NCI-H510A treated with DMSO at 0.1 percent for 48 hours (cell line): ENCODE measurements at regions not wholly inside any gene's neighbourhood (a gene's known extent, or its start where the extent isn't known, plus 50 kb on each side); places are given as distances from the start of the nearest gene placed in this dataset.
A peak's percentile ranks its signal among the peaks of the same experiment; 100 is the strongest.

ENCODE experiments used
- DNase-seq: peaks from one replicate; lab custom pipeline; 2025; lab: John Stamatoyannopoulos, UW

DNA sequence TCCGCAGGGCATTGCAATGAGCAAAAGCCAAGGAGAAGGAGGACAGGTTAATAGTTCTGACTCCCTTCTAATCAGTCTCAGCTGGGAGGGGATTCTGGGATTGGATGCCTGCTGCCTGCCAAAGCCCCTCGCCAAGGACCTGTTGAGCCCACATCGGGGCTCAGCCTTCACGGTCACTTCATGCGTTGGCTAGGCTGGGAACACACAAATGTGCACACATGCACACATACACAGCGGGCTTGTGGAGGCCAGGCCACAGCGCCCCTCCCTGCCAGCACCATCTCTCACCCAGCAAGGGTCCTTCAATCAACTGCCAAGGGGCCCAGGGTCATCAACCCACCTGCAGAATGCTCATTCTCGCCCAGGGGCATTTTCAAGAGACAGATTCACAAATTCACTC is 113.9 kb downstream of the C5orf15 start:
- DNase-seq = no peak

DNA sequence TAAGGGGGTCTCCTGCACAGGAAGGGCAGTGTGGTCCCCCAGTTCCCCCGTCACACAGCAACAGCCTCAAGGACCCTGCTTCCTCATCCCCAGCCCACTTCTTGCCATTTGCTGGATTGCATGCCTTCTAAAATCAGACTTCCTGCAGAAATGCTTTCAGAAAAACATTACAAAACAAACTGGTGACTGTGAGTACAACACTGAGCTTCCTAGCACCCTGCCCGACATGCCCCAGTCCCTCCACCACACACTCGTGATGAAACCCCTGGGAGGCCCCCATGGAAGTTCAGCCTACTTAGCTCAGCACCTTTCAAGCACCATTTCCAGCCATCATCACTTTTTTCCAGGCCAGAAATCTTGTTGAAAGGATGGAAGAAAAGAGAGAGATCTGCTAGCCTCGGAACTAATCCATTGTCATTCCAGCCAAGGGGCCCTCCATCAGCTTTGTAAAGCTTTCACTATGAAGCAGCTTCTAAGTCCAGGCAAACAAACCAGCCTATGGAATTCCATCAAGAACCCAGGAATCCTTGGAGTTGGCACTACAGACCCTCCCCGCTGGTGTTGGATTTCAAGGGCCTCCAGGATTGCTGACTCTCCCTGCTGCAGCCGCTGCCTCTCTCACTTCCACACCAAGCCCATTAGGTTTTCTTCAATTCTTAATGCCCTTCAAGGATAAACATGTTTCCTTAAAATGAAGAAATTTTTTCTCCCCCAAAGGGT is 114.6 kb downstream of the C5orf15 start:
- peak; percentile 30 for DNase-seq

DNA sequence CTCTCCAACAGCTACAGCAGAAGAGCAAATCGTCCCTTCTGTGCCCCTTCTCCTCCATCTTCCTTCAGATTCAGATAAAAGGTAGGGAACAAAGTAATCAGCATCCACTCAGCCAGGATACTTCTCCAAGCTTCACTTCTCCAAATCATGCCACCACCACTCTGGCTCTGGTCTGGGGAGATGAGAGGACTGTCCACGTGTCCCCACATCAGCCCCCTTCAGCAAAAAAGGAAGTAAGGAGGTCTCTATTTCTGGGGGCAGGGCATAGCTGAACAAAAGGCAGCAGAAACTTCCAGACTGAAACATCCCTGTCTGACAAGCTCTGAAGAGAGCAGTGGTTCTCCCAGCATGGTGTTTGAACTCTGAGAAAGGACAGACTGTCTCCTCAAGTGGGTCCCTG is 116.9 kb downstream of the C5orf15 start:
- no peak for DNase-seq

DNA sequence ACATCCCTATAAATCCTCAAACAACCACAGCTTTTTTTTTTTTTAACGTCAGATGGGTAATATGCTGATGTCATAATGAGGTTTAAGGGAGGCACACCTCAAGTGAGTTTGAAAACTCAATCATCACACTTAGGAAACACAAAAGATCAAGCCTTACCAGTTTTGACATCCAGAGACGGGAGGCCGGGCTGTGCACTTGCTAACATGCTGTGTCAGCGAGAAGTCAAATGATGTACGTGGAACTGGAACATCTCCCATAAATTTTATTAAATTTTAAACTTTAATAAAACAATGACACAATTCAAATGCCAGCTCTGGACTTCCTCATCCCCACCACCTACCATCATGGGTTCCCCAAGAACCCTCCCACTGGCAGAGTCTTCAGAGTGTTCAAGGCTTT is 117.6 kb downstream of the C5orf15 start:
- no peak for DNase-seq

DNA sequence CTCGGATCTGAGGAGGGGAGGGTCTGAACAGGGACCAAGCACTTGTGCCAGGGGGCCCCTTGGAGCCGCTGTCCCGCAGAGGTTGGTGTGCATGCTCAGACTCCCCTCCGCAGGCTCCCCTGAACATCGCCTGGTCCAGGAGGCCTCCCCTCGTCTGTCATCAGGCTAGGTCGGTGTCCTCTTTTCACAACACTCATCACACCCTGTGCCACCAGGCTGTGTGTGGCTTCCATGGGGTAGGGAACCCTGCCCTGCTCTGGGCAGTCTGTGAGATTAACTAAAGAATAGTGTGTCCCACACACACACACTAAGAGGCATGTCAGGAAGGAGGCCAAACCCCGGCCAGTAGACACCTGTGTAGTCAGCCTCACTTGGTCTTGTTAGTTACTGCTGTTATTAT is 119.3 kb downstream of the C5orf15 start:
- DNase-seq = no peak

DNA sequence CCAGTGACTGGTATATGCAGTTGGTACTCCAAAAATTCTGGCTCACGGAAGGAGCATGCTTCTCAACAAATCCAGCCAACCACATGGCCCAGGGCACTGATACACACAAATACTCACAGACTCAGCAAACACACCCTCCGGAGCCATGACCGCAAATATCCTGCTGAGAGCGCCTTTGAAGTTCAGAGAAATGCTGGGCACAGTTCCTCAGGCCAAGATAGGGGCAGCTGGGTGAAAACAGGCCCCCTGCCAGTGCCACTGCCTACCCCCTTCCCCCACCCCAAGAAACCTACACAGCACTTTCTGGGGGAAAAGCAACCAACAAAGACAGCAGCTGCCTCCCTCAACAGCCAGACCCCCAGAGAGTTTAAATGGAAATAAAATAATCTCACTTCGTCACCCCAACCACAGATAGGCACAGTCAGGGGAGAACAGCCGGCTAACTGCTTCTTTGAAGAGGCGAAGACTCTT is 120.0 kb downstream of the C5orf15 start:
- peak; percentile 48 for DNase-seq

DNA sequence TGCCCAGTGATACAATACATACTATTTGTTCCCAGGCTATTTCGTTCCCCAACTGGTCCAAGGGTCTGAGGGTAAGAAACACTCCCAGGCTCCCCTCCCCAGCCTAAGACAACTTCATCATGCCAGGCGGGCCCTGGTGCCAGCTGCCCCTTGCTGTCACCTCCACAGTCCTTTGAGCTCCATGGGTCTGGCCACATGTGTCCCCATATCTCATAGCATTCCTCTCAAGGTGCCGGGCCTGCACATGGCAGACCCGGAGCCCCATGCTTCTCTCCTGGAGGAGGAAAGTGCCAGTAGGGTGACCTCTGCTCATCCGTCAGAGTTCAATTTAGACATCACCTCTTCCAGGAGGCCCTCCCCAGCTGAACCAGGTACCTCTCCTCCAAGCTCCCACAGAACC is 120.5 kb downstream of the C5orf15 start:
- no peak for DNase-seq

DNA sequence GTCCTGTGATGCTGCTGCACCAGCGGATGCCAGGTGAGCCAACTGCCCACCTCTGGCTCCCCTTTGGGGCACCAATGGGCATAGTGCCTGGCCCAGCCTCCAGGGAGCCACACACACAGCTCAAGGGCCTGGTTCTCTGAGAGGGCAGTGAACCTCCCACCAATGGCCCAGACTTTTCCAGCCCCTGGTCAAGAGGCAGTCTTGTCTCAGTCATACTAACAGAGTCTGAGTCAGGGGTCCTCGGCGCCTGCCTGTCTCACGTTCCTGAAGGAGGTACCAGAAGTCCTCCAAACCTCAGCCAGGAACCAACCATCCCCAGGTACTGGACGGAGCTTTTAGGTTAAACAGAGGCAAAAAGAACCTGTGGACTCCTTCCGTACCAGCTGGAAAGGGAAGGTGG is 121.1 kb downstream of the C5orf15 start:
- DNase-seq = no peak

DNA sequence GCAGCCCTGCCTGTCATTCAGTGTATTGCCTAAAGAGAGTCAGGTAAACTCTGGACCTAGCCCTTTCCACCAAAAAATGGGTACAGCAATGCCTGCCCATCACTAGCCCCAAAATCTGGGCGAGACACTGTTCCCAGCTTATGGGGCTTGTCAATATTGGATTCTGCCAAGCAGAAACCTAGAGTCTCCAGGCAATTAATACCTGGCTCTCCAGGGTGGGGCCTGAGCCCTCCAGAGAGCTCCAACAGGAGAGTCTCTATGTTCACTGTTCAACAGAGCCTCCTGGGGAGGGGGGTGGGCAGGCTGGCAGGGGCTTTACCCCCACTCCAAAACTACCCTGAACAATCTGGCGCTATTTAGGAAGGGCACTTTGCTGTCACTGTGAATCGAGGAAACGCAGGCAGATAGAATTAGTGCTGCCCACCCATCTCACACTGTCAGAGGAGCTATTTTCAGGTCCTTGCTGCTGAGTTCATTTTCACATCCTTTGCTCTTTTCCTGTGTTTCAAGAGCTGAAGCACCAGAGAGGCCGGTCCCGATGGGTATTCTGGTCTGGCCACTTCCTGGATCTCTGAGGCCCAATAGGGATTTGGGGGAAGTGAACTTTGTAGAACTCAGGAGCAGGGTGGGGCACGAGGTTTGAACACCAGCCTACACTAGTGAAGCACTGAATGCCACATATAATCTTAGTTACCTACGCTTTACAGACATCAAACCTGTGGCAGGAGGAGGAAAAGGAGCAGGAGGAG is 121.8 kb downstream of the C5orf15 start:
- DNase-seq = no peak

DNA sequence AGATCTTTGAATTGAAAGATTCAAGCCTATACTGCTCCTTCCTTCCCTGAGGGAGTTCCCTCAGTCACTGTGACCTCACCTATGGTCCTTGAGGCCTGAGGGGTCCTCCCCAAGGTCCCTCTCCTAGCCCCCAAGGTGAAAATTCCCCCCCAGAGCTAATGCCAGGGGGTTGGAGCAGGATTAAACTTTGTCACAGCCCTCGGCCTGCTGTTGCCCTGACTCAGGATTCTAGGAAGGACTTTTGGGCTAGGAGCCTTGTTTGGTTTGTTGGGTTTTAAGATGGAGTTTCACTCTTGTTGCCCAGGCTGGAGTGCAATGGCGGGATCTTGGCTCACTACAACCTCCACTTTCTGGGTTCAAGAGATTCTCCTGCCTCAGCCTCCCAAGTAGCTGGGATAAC is 123.2 kb downstream of the C5orf15 start:
- no peak for DNase-seq

DNA sequence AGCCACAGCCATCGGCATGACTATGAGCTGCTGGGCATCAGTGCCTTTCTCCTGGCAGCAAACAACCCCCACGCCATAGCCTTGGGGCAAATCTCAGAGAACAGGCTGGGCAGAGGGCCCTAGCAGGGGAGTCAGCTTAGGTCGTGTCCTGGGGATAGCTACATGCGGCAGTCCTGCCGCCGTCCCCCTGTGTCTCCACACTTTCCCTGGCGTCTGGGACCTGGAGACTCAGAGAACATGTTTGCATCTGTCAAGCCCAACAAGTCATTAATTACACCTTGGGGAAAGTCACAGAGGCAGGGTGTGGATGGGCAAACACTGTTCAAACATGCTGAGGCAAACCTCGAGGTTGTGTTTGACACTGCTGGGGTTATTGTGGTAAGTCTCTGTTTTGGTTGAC is 123.6 kb downstream of the C5orf15 start:
- peak; percentile 30 for DNase-seq

DNA sequence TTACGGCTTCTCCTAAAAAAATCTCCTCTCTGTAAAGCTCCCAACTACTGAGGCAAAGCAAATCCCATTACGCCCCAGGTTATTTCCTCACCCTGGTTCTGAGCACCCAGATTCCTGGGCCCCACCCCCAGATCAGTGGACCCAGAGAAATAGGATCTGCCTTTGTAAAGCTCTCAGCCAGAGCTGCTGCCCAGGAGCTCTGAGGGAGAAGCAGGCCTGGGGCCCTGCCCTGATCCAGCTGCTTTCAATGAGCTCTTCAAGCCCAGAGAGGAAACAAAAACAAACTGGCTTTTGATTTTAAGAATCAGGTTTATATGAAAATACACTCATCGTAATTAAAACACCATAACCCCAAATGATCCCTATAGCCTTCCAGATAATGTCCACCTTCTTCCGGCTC is 124.5 kb downstream of the C5orf15 start:
- peak; percentile 13 for DNase-seq

DNA sequence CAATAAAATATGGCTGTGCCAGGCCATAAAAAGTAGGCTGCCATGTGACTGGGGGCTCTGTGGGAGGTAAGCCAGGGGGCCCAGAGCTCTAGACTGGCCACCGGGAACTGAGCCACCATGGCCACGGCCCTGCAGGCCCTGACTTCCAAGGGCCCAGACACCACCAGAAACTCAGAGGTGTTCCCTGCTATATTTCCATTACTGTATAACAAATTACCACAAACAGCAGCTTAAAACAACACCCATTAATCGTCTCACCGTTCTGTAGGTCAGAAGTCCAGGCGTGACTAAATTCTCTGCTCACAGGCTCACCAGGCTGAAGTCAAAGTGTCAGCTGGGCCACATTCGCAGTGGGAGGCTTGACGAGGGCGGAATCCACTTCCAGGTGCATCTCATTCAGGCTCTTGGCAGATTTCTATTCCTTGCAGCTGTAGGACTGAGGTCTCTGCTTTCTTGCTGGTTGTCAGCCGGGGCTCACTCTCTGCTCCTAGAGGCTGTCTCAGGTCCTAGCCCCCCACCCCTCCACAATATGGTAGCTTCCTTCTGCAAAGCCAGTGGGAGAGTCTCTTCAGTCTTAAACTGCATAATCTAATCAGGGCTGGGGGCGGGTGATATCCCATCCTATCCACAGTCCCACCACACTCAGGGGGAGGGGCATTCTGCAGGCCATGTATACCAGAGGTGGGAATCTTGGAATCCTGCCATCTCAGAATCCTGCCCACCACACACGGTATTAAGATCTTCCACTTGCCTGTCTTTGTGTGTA is 125.4 kb downstream of the C5orf15 start:
- no peak for DNase-seq

DNA sequence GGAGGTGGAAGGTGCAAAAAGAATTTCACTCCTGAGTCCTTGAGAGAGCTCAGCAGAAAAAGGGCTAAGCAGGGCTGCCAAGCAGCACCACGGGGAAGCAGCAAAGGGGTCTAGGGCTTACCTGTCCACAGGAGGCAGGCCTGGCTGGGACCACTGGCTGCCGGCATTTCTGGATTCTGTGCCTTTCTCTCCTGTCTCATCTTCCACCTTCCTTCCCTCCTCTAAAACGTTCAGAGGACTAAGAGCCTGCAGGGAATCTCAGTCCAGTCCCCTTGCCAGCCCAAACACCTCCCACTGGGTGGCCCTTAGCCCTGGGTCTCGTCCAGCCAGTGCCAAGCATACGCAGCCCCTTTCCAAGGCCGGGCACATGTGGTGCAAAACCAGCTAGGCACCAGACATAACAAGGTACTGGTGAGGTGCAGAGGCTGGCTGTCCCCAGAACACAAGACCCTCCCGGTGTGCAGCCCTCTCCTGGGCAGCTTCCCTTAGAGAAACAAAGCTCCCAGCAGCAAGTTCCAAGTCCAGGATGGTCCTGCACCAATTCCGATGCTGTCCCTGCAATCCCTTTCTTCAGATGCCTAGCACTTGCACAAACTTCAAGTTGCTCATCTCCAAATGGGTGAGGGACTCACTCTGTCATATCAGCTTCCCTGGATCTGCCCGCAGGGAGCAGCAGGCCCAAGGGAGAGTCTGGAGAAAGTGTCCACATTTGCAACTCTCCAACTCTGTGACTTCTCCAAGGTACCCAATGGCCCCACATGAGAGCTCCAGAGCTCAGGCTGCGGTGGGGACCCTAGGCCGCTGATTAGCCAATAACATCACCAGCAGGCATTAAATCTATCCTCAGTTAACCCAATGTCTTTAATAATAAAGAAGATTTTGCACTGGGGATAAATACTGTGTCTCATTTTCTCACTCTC is 126.3 kb downstream of the C5orf15 start:
- no peak for DNase-seq

DNA sequence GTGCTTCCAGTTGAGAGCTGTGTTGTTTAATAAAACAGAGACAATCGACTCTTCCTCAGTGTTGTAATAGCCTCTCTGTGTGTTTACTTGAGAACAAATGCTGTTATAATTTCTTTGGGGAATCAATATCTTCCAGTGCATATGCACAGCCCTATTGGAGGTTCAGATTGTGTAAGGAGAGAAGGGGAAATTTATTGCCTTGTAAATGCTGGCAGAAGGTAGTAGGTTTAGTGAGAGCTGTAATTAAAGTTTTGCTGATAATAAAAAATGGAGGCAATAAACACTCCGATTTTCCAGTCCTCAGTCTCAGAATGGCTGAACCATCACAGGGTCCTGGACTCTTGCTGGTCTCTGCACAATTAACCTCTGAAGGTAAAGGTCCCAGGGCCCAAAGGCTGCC is 128.3 kb downstream of the C5orf15 start:
- DNase-seq = peak; percentile 29

DNA sequence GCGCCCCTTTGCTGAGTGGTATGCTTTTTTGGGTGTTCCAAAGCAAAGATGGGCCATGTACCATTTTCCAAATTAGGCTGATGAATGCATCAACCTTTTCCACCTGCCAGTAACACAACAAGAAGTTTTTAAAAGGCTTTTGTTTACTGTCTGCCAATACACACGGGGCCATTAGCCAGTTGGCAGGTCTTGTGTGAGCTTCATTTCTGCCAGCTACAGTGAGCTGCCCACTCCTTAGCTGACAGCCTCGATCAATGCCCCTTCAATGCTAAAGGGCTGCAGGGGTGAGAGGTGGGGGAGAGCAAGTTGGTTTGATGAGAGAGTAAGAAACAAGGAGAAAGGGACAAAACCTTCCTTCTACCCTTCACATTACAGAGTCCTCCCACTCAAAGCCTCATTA is 128.7 kb downstream of the C5orf15 start:
- no peak for DNase-seq

DNA sequence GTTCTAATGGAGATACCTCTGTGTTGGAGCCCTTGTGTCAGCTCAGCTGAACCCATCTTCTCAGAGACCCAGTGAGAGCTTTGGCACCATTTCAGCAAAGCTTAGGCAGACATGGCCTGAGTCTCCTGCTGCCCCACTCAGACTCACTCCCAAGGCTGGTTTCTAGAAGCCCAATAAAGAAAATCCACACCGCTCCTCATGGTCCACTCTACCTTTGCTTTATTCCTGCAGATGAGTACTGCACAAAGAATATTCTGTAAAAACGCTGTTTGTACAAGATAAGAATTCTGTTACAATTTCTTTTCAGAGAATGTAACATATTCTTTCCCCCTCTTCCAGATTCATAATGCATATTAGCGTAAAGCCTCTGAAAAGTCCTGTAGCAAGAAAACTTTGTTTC is 129.3 kb downstream of the C5orf15 start:
- no peak for DNase-seq

DNA sequence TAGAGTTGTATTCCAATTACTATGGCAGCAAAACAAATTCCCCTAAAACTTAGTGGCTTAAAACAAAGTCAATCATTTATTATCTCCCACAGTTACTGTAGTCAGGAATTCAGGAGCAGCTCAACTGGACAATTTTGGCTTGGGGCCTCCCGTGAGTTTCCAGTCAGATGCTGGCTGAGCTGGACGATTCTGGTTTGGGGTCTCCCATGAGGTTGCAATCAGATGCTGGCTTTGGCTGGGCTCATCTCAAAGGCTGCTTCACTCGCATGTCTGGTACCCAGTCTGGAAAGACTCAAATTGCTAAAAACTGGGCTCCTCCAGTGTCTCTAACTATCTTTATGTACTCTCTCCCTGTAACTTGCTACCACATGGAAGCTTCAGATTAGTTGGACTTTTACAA is 130.1 kb downstream of the C5orf15 start:
- DNase-seq = no peak

DNA sequence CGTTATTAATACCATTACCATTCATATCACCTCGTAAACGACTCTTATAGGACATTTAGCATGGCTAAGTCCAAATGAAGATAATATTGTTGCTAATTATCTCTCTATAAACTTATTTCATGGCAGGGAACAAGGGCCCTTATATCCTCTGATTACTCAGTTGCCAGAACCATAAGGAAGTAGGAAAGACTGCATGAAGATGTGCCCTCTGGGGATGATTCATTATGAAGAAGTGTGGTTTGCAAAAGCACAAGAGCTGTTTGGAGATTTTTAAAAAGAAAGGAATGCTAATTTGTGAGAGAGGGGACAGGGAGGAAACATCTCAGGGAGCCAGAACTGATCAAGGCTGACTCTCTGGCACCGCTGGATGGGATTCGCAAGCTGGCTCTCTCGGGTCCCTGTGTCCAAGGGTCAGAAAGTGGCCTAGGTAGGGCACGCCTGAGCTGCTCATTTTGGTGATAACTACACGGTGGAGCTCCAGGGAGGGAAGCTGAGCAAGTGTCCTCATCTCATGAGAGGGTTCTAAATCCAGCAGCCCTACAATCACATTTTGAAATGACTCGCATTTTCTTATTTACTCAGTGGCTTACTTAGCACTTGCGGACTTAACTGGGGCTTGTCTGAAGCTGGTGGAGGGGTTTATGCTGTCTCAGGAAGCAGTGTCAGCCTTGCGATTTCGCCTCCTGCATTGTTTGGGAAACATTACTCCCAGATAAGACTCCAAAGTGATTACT is 136.8 kb downstream of the C5orf15 start:
- DNase-seq = no peak

DNA sequence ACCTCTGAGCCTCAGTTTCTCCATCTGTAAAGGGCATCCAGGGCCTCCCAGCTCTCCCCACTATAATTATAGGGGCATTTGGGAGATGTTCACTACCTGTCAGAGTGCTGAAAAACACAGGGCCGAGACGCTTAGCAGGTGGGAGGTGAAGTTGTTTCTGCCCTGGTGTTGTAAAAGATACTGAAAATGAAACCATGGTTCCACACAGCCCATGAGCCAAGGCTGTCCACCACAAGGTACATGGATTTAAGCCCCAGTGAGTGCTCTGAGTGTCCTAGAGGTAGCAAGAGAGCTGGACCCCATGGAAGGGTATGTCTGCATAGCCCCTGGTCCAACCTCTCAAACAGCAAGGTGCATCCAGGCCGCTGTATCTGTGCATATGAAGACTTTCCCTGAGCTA is 137.5 kb downstream of the C5orf15 start:
- no peak for DNase-seq

DNA sequence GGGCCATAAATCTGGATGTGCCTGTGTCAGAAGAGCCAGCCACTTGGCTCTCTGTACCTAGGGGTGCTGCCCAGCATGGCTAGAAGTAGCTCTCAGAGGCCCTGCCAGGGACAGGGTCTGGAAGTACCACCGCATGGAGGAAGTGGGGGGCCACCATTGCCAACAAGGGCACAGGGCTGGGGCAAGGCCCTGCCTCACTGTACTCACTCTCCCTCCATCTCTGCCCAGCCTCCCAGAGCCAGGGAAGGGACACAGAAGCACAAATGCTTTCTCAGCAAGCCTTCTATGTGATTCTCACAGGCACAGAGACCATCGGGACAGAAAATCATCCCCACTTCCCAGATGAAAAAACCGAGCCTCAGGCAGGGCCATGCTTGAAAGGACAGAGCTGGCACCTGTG is 138.1 kb downstream of the C5orf15 start:
- DNase-seq = no peak
